HG02763 (cell line): ENCODE measurements at regions not wholly inside any gene's neighbourhood (a gene's known extent, or its start where the extent isn't known, plus 50 kb on each side); places are given as distances from the start of the nearest gene placed in this dataset.

Experiments used
- ATAC-seq: cut with Tn5 transposase; IDR thresholded peaks from one replicate; pipeline ENCODE4 v1.9.1; 2021; ENCODE audit warnings: mild to moderate bottlenecking, moderate library complexity; ENCODE audit not compliant: unreplicated experiment

- no peak for ATAC-seq
These were observed 228.6 kb upstream of the CHST9 start for GRCh38 chr18:27413495-27414401.

GRCh38 chr18:27412556-27412955 lies 227.4 kb upstream of the CHST9 start:
- ATAC-seq: no peak

- ATAC-seq: no peak
These were observed 226.8 kb upstream of the CHST9 start for GRCh38 chr18:27411911-27412310.

- no peak for ATAC-seq
These were observed 225.9 kb upstream of the CHST9 start for GRCh38 chr18:27411013-27411412.

GRCh38 chr18:27404855-27405254 lies 219.7 kb upstream of the CHST9 start:
- ATAC-seq: no peak

GRCh38 chr18:27400001-27400400 lies 214.9 kb upstream of the CHST9 start:
- ATAC-seq: no peak

GRCh38 chr18:27395752-27396151 lies 210.6 kb upstream of the CHST9 start:
- ATAC-seq: no peak

GRCh38 chr18:27394687-27395086 lies 209.6 kb upstream of the CHST9 start:
- ATAC-seq: no peak

GRCh38 chr18:27382567-27383216 lies 197.6 kb upstream of the CHST9 start:
- ATAC-seq: no peak

GRCh38 chr18:27378431-27379095 lies 193.5 kb upstream of the CHST9 start:
- ATAC-seq: peak; percentile 53

- ATAC-seq: no peak
These were observed 192.1 kb upstream of the CHST9 start for GRCh38 chr18:27377251-27377650.

- ATAC-seq: no peak
These were observed 187.3 kb upstream of the CHST9 start for GRCh38 chr18:27372386-27372785.

GRCh38 chr18:27366665-27367064 lies 181.6 kb upstream of the CHST9 start:
- no peak for ATAC-seq

- no peak for ATAC-seq
These were observed 181.0 kb upstream of the CHST9 start for GRCh38 chr18:27366151-27366550.

- no peak for ATAC-seq
These were observed 178.8 kb upstream of the CHST9 start for GRCh38 chr18:27363872-27364271.

- no peak for ATAC-seq
These were observed 176.4 kb upstream of the CHST9 start for GRCh38 chr18:27361477-27361876.

GRCh38 chr18:27355308-27355707 lies 170.2 kb upstream of the CHST9 start:
- no peak for ATAC-seq

- ATAC-seq: no peak
These were observed 168.2 kb upstream of the CHST9 start for GRCh38 chr18:27353273-27353672.

- no peak for ATAC-seq
These were observed 164.3 kb upstream of the CHST9 start for GRCh38 chr18:27349284-27349882.

GRCh38 chr18:27331606-27332005 lies 146.5 kb upstream of the CHST9 start:
- ATAC-seq: no peak

GRCh38 chr18:27314996-27315395 lies 129.9 kb upstream of the CHST9 start:
- no peak for ATAC-seq
